Fibroblast of skin of back (primary cell): ENCODE measurements at regions not wholly inside any gene's neighbourhood (a gene's known extent, or its start where the extent isn't known, plus 50 kb on each side); places are given as distances from the start of the nearest gene placed in this dataset.

Experiments
- DNase-seq: peaks from one replicate; pipeline ENCODE4 v3.0.0-alpha.2; 2013

DNA sequence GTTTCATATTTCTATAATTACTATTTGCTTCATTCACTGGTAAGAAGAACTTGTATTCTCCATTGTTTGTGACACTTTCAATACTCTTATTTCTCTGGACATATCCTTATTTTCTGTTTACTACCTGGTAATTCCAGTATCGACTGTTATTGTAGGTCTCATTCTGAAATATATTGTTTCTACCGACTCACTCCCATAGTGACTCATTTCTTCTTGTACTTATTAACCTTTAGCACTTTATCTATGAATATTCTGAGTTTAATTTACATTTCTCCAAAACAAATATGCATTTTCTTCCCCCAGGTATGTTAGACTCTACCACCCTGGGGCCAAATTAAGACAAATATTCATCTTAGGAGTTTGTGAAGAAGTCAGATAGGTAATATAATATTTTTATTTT is 164.5 kb upstream of the BTBD3 start:
- DNase-seq: no peak

DNA sequence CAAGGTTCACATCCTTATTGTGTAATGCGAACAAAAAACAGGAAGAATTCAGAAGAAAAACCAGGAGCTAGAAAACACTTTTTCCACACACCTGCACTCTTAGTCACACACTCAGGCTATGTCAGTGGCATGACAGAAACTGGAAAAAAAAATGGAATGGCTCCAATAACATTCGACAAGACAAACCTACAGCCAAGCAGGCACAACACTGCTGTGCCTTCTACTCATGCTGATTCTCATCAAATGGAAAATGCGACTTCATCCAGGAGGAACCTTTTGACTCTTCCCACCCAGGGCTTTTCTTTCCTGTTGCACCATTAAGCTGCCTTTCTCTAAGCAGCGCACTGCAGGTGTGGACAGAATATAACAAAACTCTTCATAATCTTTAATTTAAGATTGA is 163.2 kb upstream of the BTBD3 start:
- no peak for DNase-seq

DNA sequence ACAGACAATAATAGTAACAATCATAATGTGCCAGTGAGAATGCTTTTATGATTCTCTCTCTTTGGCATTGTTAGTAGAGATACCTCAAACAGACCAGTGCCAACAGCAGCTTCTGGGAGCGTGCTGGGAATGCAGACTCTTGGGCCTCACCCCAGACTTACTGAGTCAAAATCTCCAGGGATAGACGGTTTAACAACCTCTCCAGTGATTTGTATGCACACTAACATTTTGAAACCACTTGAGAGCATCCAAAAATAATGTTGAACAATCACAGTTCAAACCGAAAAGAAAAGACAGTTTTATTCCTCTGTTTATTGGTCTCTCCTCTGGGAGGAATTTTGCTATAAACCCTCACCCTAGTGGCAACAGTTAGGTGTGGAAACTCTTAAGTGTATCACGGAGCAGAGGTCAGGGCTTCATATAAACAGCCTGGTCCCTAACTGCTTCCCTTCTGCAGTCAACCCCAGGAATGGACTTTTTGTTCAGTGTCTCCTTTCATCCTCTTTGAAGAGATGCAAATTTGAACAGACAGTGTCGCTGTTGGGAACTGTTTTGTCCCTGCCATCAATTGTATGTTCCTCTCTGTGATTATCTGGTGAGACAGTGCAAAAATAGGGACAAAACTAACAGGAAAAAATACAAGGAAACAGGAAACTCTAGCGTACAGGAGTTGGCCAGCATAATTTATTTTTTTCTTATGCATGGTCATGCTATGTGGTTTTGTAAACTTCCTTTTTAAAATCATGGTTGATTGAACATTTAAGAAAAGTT is 162.4 kb upstream of the BTBD3 start:
- DNase-seq: peak; percentile 11

DNA sequence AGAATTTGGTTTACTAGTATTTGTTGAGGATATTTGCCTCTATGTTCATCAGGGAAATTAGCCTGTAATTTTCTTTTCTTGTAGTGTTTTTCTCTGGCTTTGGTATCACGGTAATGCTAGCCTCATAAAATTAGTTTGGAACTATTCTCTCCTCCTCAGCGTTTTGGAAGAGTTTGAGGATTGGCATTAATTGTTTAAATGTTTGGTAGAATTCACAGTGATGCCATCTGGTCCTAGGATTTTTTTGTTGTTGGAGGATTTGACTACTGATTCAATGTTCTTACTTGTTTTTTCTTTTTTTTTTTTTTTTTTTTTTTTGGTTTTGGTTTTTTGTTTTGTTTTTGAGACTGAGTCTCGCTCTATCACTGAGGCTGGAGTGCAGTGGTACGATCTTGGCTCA is 156.2 kb upstream of the BTBD3 start:
- no peak for DNase-seq

DNA sequence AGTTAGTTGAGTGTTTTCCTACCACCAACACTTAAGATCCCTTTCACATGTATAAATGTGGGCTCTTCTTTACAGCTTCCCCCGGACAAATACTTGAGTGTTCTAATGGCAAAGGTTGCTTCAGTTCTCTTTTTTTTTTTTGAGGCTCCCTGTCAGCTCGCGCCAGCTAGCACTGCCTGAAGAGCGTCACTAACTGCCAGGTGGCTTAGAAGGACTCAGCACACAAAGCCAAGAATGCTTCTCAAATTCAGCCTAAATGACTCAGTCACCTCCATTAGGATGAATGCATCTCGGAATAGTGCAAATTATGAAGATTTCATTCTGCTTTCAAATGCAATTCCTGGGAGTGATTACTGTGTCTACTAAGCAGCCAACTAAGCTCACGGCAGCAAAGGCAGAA is 150.7 kb upstream of the BTBD3 start:
- DNase-seq: no peak

DNA sequence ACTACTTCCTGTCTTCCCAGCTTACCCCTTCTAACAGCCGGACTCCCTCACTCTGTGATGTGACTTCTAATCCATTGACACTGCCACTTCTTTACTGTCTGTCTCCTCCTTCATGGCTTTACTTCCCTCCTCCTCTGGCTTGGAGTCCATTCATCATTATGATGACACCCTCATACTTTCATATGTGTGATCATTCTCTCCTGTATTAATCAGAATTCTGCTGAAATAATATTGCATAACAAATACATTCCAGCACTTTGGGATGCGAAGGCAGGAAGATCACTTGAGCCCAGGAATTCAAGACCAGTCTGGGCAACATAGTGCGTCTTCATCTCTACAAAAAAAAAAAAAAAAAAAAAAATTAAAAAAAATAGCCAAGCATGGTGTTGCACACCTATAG is 147.9 kb upstream of the BTBD3 start:
- peak; percentile 36 for DNase-seq

DNA sequence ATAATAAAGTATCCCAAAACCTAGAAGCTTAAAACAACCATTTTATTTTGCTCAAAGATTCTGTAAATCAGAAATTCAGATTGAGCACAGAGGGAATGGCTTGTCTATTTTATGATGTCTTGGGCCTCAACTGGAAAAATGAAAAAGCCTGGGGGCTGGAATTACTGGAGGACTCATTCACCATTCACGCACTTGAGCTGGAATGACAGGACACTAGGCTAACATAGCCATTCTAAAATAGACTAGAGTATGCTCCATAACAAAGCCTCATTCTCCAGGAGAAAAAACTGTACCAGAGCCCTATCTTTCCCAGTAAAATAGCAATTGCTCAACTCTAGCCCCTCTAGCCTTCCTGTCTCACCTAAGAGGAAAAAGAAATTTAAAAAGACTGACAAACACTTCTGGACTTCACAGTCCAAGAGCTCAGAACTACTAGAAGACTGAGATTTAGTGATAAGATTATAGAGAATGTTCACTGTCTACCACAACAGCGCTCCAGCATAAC is 145.4 kb upstream of the BTBD3 start:
- no peak for DNase-seq

DNA sequence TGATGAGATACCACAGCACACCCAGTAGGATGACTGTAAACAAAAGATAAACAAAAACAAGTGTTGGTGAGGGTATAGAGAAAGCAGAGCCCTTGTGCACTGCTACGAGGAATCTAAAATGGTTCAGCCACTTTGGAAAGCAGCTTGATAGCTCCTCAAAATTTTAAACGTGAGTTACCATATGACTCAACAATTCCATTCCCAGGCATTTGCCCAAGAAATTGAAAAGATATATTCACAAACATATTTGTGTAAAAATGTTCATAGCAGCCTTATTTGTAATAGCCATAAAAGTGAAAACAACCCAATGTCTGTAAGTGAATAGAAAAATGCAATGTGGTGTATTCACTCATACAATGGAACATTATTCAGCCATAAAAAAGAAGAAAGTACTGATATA is 141.0 kb upstream of the BTBD3 start:
- DNase-seq: peak; percentile 29

DNA sequence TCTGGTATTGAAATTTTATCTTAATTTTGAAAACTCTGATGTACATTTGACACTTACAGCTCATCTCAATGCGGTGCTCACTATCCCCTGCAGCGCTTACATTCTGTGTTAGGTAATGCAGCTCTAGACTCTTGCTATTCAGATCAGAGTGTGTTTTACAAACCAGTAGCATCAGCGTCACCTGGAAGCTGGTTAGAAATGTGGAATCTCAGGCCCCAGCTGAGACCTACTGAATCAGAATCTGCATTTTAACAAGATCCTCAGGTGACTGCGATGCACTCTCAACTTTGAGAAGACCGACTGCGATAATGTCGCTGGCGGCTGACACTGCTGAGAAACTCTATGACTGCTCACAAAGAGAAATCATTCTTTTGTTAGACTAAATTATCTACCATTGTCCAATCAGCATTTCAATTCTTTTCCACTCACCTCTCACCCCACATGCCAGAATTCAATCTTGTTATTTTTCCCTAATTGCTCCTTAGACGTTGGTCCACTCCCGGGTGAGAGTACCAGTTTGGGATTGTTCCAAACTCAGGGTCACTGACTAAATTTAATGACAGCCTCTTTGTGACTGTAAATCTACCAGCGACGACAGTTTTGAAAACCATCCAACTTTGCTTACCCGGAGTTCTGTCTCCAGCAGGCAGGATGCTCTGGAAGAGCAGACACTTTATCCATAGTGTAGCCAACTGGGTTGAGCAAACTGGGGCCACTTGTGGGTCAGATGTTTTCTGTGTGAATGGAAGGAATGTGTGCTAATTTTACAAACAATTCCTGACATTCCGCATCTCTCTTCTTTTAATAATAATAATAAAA is 140.1 kb upstream of the BTBD3 start:
- peak; percentile 67 for DNase-seq

DNA sequence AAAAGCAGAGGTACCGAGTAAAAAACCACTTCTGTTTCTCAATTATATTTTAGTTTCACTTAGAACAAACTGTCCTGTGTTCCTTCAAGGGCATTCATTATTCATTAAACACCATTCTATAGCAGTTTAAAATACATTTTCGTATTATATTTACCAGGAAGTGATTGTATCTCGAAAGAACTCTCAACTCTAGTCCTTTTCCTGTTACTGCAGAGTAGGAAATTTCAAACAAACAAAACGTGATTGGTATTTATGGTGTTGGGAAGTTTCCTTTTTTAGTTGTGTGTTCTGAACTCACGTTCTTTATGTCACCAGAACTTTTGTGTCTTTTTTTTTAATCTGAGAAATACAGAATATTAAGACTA is 139.5 kb upstream of the BTBD3 start:
- no peak for DNase-seq

DNA sequence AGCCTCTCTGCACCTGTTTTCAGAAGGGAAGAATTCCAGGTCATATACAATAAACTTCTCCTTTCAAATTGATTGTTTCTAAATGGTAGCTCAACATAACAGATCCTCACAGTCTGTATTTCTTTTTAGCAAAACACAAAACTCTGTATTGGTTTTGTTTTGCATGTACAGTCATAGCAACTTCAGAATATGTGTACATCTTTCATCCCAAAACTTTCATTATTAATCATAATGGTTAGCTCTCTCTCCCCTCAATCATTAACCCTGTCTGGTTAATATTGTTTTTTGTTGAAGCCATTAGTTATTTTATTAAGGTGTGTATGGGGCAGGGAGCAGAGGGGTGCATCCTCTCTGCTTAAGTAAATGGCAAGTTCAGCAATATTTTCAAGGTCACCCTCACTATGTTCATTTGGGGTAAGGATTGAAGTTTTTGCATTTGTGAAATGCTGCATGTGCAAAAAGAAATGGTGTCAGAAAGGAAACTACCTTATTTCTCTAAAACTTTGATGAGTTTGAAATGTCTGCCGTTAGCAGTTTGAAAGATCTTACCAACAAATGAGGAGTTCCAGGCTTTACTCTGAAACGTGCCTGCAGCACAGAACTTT is 136.8 kb upstream of the BTBD3 start:
- no peak for DNase-seq

DNA sequence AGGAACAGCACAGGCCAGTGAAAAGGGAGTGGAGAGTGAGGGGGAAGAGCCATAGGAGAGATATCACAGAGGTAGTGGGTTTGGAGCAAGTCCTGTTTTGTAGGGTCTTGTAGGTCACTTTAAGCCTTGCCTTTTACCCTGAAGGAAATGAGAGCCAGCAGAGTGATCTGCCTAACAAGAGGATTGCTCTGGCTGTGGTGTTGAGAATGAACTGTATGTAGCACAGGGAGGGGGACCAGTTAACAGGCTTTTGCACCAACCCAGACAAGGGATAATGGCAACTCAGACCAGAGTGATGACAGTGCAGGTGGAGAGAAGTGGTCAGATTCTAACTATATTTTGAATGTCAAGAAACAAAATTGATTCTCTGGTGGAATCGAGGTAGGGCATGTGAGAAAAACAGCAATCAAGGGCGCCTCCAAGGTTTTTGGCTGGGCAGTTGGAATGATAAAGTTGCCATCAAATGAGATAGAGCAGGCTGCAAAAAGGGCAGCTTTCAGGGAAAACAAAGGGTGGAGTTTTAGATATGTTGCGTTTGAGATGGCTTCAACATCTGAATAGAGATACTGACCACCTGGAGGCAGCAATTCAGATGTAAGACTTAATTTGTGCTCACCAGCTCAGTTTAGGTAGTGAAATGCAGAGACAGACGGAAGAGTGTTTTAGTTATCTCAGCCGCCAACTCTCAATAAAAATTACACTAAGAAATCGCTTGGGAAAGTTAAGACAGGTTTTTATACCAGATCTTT is 134.4 kb upstream of the BTBD3 start:
- DNase-seq: no peak

DNA sequence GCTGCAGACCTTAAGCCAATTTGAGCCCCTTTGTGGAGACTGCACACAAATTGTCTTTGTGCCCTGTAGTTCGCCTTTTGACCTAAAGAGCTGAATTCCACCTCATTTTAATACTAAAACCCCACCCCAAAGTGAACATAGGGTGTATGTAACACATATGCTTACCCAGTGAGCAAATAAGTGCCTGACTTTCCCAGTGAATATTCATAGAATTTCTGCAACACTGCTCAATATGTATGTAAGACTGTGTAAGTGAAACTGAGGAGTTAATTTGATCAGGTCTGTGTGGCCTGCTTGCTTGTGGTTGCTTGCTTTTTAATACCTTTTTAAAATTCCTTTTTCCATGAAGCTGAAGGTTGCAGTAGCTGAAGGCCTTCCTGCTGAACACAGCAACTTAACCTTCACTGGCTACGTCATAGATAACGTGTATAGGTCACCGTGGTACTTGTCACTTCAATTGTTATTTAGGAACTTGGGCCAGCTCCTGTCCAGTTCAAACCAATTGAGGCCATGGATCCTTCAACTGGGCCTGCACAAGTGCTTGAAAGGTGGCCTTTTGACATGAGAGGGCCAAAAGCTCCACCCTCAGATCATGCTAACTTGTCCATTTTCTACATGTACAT is 131.7 kb upstream of the BTBD3 start:
- DNase-seq: no peak

DNA sequence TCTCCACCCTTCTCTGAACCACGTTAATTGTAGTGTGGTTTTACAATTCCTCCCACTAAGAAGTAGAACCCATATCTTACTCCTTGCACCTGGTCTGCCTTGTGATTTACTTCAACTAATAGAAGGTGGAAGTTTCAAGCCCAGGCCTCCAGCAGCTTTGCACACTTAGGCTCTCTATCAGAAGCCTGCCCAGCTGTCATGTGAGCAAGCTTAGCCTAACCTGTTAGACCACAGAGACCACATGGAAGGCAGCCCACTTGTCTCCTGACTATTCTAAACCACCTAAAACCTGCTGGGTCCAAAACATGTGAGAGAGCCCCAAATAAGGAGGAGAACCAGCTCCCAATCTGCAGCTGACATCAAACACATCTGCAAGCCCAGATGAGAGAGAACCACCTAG is 127.6 kb upstream of the BTBD3 start:
- no peak for DNase-seq

DNA sequence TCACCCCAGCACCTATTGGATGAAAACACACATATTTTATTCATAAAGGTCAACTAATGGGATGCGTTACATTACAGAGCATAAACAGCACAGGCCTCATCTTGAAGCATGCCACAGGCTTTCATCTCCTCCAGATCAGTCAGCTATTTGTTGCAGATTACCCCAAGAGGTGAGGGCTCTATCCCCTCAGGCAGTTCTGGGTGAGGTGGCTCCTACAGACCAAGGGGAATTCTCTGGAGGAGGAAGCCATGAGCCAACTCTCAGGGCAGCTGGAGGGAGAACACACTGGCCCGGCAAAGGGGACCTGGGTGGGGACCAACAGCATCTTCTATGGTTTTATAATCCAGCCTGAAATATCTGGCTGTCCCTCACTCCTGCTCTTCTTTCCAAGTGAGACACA is 126.4 kb upstream of the BTBD3 start:
- no peak for DNase-seq

DNA sequence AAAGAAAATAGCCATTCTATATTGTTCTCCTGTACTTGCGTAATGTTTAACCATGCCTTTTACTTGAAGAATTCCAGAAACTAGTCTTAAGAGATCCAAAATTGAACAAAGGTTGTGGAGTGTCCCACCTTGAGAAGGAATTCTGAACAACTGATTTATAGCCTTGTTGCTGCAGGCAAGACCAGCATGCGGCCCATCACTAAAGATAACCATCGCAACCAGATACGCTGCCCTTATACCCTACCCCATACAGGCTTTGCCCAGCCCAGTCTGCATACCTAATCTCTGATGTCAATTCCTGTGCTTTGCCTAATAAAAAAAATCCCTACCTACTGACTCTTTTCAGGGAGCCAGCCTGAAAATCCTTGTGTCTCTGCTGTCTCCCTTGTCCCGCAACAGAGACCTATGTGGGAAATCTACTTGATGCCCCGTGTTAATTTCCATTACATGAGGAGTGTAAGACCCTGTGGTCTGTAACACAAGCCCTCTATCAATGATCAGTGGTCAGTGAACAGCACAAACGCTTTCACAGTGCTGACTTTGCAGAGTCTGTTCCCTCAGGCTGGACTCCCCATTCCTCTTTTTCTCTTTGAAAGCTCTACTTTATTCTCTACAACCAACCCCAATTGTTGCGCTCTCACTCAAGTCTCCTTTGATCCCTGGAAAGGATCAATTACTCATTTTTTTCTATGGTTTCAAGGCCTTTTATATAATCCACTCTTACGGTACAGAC is 125.7 kb upstream of the BTBD3 start:
- DNase-seq: peak; percentile 21

DNA sequence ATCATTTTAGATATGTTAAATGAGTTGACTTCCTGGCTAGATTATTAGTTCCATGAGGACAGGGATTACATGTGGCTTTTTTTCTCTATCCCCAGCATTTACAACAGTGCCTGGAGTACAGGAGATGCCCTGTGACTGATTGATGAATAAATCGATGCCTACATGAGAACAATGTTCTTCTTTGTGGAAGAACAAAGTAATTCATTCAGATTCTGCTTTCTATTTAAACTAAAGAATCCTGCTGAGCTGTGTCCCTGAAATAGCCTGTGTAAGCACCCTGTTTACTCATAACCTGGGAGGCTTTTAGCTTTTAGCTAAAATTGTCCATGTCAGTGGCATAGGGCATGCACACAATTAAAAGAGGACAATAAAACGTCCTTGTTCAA is 125.1 kb upstream of the BTBD3 start:
- no peak for DNase-seq

DNA sequence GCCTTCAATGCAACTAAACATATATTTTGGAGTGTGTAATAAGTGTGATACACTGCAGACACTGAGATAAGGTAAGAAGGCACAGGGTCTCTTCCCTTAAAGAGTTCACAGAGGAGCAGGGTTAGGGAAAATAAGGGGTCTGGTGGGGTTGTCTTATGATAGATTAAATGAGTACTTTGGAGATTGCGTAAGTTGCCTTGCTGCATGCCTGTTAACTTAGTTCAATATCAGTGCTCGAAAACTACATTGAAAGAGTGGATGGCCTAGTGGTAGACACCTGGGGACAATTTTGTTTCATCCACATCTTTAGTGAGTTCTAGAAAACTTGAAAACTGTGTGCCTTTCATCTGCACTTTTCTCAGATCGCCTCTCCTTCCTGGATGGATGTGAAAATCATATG is 123.2 kb upstream of the BTBD3 start:
- DNase-seq: no peak

DNA sequence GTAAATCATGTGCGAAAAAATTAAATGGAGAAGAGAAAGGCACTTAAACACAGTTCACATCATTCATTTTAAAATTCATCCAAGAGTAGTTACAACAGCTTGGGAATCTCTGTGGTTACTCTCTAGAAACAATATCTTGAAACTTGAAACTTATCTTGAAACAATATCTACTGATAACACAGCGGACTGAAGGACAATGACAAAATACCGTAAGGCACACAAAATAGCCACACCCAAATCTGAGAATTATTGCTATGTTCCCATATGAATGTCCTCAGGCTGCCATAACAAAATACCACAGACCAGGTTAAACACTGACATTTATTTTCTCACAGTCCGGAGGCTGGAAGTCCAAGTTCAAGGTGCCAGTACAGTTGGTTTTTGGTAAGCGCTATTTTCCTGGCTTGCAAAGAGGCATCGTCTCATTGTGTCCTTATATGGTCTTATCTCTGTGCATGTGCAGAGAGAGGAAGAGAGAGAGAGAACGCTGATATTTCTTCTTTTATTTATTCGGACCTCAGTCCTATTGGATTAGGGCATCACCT is 122.5 kb upstream of the BTBD3 start:
- no peak for DNase-seq

DNA sequence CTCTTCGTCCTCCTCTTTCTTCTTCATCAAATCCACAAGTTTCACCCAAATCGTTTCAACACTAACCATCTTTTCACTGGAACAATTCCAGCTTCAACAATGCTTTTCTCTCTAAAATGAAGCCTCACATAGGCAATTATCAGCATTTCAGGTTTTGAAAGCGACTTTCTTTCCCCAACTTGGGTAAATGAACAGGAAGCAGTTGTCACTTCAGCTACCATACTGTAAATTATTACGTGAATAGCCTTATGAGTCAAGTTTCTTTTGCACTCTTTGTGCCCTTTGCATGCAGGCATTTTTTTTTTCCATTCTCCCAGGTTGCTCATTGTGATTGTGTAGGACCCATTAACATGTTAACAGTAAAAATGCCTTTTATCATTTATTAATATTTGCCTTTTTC is 121.7 kb upstream of the BTBD3 start:
- no peak for DNase-seq

DNA sequence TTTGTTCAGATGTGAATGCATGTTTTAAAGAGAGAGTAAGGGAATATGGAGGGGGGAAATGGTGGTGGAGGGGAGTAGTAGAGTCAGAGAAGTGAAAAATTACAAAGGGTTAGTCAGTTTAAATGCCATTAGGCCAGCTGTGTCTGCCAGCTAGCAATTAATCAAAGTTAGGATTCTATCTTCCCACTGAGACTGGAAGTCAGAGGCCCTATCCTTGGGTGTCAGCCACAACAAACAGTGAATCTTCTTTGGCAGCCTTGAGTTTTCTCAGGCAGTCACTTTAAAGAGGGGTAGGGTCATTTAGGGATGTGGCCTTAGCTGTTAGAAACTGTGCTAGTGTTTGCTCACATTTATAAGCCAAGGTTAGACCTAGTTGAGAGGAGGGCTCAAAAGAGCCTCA is 120.5 kb upstream of the BTBD3 start:
- peak; percentile 45 for DNase-seq
